H1 (cell line): ENCODE measurements at regions not wholly inside any gene's neighbourhood (a gene's known extent, or its start where the extent isn't known, plus 50 kb on each side); places are given as distances from the start of the nearest gene placed in this dataset.

Source experiments
- CTCF ChIA-PET: fragments of 300-600 bp; sonication (Branson Sonifier 250); formaldehyde crosslinking; loops from one replicate; lab custom pipeline; 2021; ENCODE audit not compliant: partially characterized antibody; lab: Charles Lee
- POLR2A ChIA-PET: fragments of 300-600 bp; sonication (Branson Sonifier 250); formaldehyde crosslinking; loops from one replicate; lab custom pipeline; 2021; ENCODE audit warnings: inconsistent platforms; ENCODE audit not compliant: partially characterized antibody; lab: Charles Lee
- DNase-seq, 2 experiments: peaks; one replicate each; pipeline versions ENCODE4 v3.0.0 to v3.0.0-alpha.2; 2010 to 2022; ENCODE audit warnings: low spot score in 2 of 2, low read depth in 1 of 2, mixed read lengths in 1 of 2
- FAIRE-seq: peaks from 2 replicates; lab custom pipeline; 2011; peaks lifted over from hg19 to GRCh38; lab: Jason Lieb, UNC
- H2AFZ ChIP-seq: 2 replicates; pipeline ENCODE4 v1.8.1; 2012; ENCODE audit warnings: low read length, inconsistent platforms
- H2AK5ac ChIP-seq: 2 replicates; pipeline ENCODE4 v1.6.1; 2013; ENCODE audit warnings: low read depth, low read length
- H2BK120ac ChIP-seq: replicated peaks from 2 replicates; pipeline ENCODE3; 2013; ENCODE audit warnings: low read depth, low read length, inconsistent platforms
- H2BK12ac ChIP-seq: 2 replicates; pipeline ENCODE4 v1.6.1; 2013; ENCODE audit warnings: low read depth, low read length
- H2BK15ac ChIP-seq: 2 replicates; pipeline ENCODE4 v1.6.1; 2013; ENCODE audit warnings: low read length
- H2BK20ac ChIP-seq: 2 replicates; pipeline ENCODE4 v1.6.1; 2013; ENCODE audit warnings: low read length
- H2BK5ac ChIP-seq: 2 replicates; pipeline ENCODE4 v1.6.1; 2013; ENCODE audit warnings: low read depth, low read length
- H3K14ac ChIP-seq: 2 replicates; pipeline ENCODE4 v1.6.1; 2013; ENCODE audit warnings: inconsistent platforms; ENCODE audit not compliant: insufficient read length
- H3K18ac ChIP-seq: 2 replicates; pipeline ENCODE4 v1.6.1; 2013; ENCODE audit warnings: low read length; ENCODE audit errors: extremely low read depth
- H3K23ac ChIP-seq: 2 replicates; pipeline ENCODE4 v1.6.1; 2013; ENCODE audit warnings: inconsistent platforms; ENCODE audit not compliant: insufficient read length
- H3K23me2 ChIP-seq: 2 replicates; pipeline ENCODE4 v1.6.1; 2013; ENCODE audit warnings: low read depth, low read length
- H3K27ac ChIP-seq: 2 replicates; pipeline ENCODE4 v1.6.1; 2011; ENCODE audit warnings: low read depth, low read length, inconsistent platforms
- H3K27me3 ChIP-seq, 4 experiments: replicated peaks in 1 of 4; 1 replicate in 1 of 4; 2 replicates in 3 of 4; pipeline versions ENCODE4 v1.6.1 to v1.8.1; 2011 to 2013; ENCODE audit warnings: low read length in 3 of 4, mild to moderate bottlenecking in 3 of 4, inconsistent platforms in 2 of 4, mixed read lengths in 2 of 4, moderate library complexity in 1 of 4; ENCODE audit not compliant: control insufficient read depth in 3 of 4, insufficient read depth in 3 of 4; ENCODE audit errors: extremely low read depth in 1 of 4
- H3K36me3 ChIP-seq, 4 experiments: 2 replicates each; pipeline versions ENCODE4 v1.6.1 to v1.8.1; 2011 to 2013; ENCODE audit warnings: mild to moderate bottlenecking in 4 of 4, low read length in 3 of 4, moderate library complexity in 2 of 4, control low read depth in 1 of 4, inconsistent platforms in 1 of 4; ENCODE audit not compliant: insufficient read depth in 4 of 4, control insufficient read depth in 2 of 4
- H3K4ac ChIP-seq: replicated peaks from 2 replicates; pipeline ENCODE3; 2013; ENCODE audit warnings: low read length, low read depth, mixed read lengths, inconsistent platforms; ENCODE audit not compliant: insufficient read length
- H3K4me1 ChIP-seq, 4 experiments: replicated peaks in 1 of 4; 1 replicate in 1 of 4; 2 replicates in 3 of 4; pipeline versions ENCODE4 v1.6.1 to v1.8.1; 2011 to 2013; ENCODE audit warnings: low read length in 3 of 4, inconsistent platforms in 2 of 4, mixed read lengths in 1 of 4; ENCODE audit not compliant: insufficient read depth in 4 of 4, control insufficient read depth in 3 of 4
- H3K4me2 ChIP-seq, 2 experiments: 2 replicates each; pipeline versions ENCODE4 v1.6.1 to v1.8.1; 2011 to 2013; ENCODE audit warnings: low read depth in 2 of 2, low read length in 2 of 2, control low read depth in 1 of 2, inconsistent platforms in 1 of 2, mild to moderate bottlenecking in 1 of 2; ENCODE audit not compliant: insufficient read depth in 1 of 2
- H3K4me3 ChIP-seq, 4 experiments: fragments of 200-600, 300-600 bp in 1 of 4; sonication (generic), shearing (Covaris generic), sonication (Bioruptor Twin) in 1 of 4; 2 replicates each; pipeline versions ENCODE4 v1.5.1 to v1.8.1; 2011 to 2016; ENCODE audit warnings: low read length in 4 of 4, low read depth in 3 of 4, control low read depth in 2 of 4, inconsistent platforms in 2 of 4, mild to moderate bottlenecking in 2 of 4, mixed read lengths in 1 of 4, moderate library complexity in 1 of 4; ENCODE audit not compliant: insufficient read depth in 2 of 4; ENCODE audit errors: extremely low read depth in 1 of 4
- H3K56ac ChIP-seq: replicated peaks from 2 replicates; pipeline ENCODE3; 2013; ENCODE audit warnings: low read depth, mild to moderate bottlenecking, mixed read lengths, low read length, inconsistent platforms; ENCODE audit not compliant: insufficient read length
- H3K79me1 ChIP-seq: 2 replicates; pipeline ENCODE4 v1.6.1; 2013; ENCODE audit warnings: low read depth, low read length, control low read depth
- H3K79me2 ChIP-seq, 2 experiments: 2 replicates each; pipeline versions ENCODE4 v1.6.1 to v1.8.1; 2012 to 2013; ENCODE audit warnings: low read length in 2 of 2, mild to moderate bottlenecking in 2 of 2, inconsistent platforms in 1 of 2; ENCODE audit not compliant: insufficient read depth in 2 of 2, control insufficient read depth in 1 of 2
- H3K9ac ChIP-seq, 4 experiments: replicated peaks in 1 of 4; 1 replicate in 1 of 4; 2 replicates in 3 of 4; pipeline versions ENCODE4 v1.6.1 to v1.8.1; 2011 to 2013; ENCODE audit warnings: low read depth in 3 of 4, low read length in 3 of 4, control low read depth in 2 of 4, mild to moderate bottlenecking in 2 of 4, moderate library complexity in 2 of 4, inconsistent platforms in 1 of 4; ENCODE audit errors: extremely low read depth in 1 of 4
- H3K9me3 ChIP-seq, 2 experiments: 2 replicates each; pipeline versions ENCODE4 v1.6.1 to v1.8.1; 2012 to 2013; ENCODE audit warnings: mild to moderate bottlenecking in 2 of 2, moderate library complexity in 2 of 2, control low read depth in 1 of 2, inconsistent platforms in 1 of 2, low read depth in 1 of 2, low read length in 1 of 2, mixed read lengths in 1 of 2; ENCODE audit not compliant: insufficient read depth in 2 of 2
- H4K20me1 ChIP-seq, 2 experiments: replicated peaks in 1 of 2; 2 replicates each; pipeline versions ENCODE3 to v1.8.1; 2011 to 2013; ENCODE audit warnings: inconsistent platforms in 2 of 2, low read length in 2 of 2, mild to moderate bottlenecking in 1 of 2; ENCODE audit not compliant: insufficient read depth in 2 of 2, control insufficient read depth in 1 of 2
- H4K5ac ChIP-seq: 2 replicates; pipeline ENCODE4 v1.6.1; 2013; ENCODE audit warnings: low read length, low read depth, mixed read lengths, inconsistent platforms; ENCODE audit not compliant: insufficient read length
- H4K8ac ChIP-seq: 2 replicates; pipeline ENCODE4 v1.8.0; 2013; ENCODE audit warnings: mild to moderate bottlenecking, moderate library complexity, low read length, inconsistent platforms; ENCODE audit not compliant: insufficient read depth; ENCODE audit errors: extremely low read depth
- H4K91ac ChIP-seq: replicated peaks from 2 replicates; pipeline ENCODE3; 2013; ENCODE audit warnings: low read length, mixed read lengths, inconsistent platforms; ENCODE audit not compliant: insufficient read length
- BRCA1 ChIP-seq: IDR thresholded peaks from 2 replicates; pipeline ENCODE4 v1.6.1; 2012; ENCODE audit warnings: low read depth, low read length, improper control_type of control experiment
- CHD2 ChIP-seq: IDR thresholded peaks from 2 replicates; pipeline ENCODE4 v1.6.1; 2012; ENCODE audit warnings: low read length, improper control_type of control experiment
- GTF2F1 ChIP-seq: IDR thresholded peaks from 2 replicates; pipeline ENCODE4 v1.6.1; 2012; ENCODE audit warnings: low read depth, low read length, improper control_type of control experiment, borderline replicate concordance
- KDM1A ChIP-seq: fragments of 200-600, 300-600 bp; sonication (generic); IDR thresholded peaks from 2 replicates; pipeline ENCODE4 v1.7.1; 2016; ENCODE audit warnings: mild to moderate bottlenecking, low read length, borderline replicate concordance
- SAP30 ChIP-seq: fragments of 300-600 bp; sonication (generic); IDR thresholded peaks from 2 replicates; pipeline ENCODE4 v1.7.1; 2012; ENCODE audit warnings: low read length, moderate library complexity, mild to moderate bottlenecking, inconsistent platforms; ENCODE audit not compliant: insufficient read depth, insufficient replicate concordance
- SIN3A ChIP-seq, 2 experiments: IDR thresholded peaks in 1 of 2; conservative IDR thresholded peaks in 1 of 2; 2 replicates each; pipeline ENCODE4 v1.6.1; 2011 to 2012; ENCODE audit warnings: low read length in 2 of 2, improper control_type of control experiment in 1 of 2, low read depth in 1 of 2, mild to moderate bottlenecking in 1 of 2
- SIRT6 ChIP-seq: IDR thresholded peaks from one replicate; pipeline ENCODE4 v1.7.1; 2012; ENCODE audit warnings: low read length, inconsistent platforms
- SP2 ChIP-seq: IDR thresholded peaks from 2 replicates; pipeline ENCODE4 v1.6.1; 2012; ENCODE audit warnings: mild to moderate bottlenecking, low read length, inconsistent platforms
- SP4 ChIP-seq: IDR thresholded peaks from 2 replicates; pipeline ENCODE4 v1.6.1; 2012; ENCODE audit warnings: low read length, inconsistent platforms
- TAF7 ChIP-seq: optimal IDR thresholded peaks from 2 replicates; pipeline ENCODE3; 2011; ENCODE audit warnings: low read depth, mild to moderate bottlenecking, inconsistent platforms, low read length, moderate library complexity, borderline replicate concordance
- WGBS, 2 experiments: shearing (Covaris generic) in 1 of 2; methylation state at CpG; one replicate each; pipeline versions ENCODE4 v1.1.6 to v1.1.7; 2013 to 2015; ENCODE audit warnings: low lambda C conversion rate in 2 of 2, mixed read lengths in 2 of 2, inconsistent platforms in 1 of 2, low coverage in 1 of 2, missing lambda C conversion rate in 1 of 2; ENCODE audit not compliant: insufficient replicate concordance in 2 of 2, insufficient coverage in 1 of 2, insufficient read length in 1 of 2; ENCODE audit errors: extremely low coverage in 1 of 2, missing lambda C conversion rate in 1 of 2; 5-methylcytosine and 5-hydroxymethylcytosine counted together
- TF ChIP-seq, protein P1 (sequence below): IDR thresholded peaks from 2 replicates; pipeline ENCODE4 v1.6.1; 2011; ENCODE audit warnings: low read length, improper control_type of control experiment

GRCh38 chr7:138398857-138399256 lies 61.2 kb upstream of the TRIM24 start:
- H3K27me3 ChIP-seq = no peaks in the 10 kb centered on the region
- no peak overlapping the region for H3K18ac ChIP-seq
- H2BK20ac ChIP-seq = no peak overlapping the region
- ChIA-PET CTCF (interaction anchor here (0.7 kb wide), 1 partner anchor 170 kb away, joined by 3 read pairs; no protein-coding TSS in a partner anchor), POLR2A (no interaction called here)
- no peaks in the 10 kb centered on the region for H4K20me1 ChIP-seq
- H2BK120ac ChIP-seq = no peak overlapping the region
- DNase-seq (no peak), FAIRE-seq (no peak)
- H3K4me2 ChIP-seq = no peak overlapping the region
- H4K5ac ChIP-seq = no peak overlapping the region
- H3K9ac ChIP-seq = no peak overlapping the region
- H2AK5ac ChIP-seq = no peak overlapping the region
- H3K4me3 ChIP-seq = no peak overlapping the region
- 80% methylated on average over 1 of the region's 1 CpG; no CpG with 5 or more reads in 1 of the 2 experiments for WGBS, 2 experiments
- H2BK15ac ChIP-seq = no peak overlapping the region
- H3K79me1 ChIP-seq = no peaks in the 10 kb centered on the region
- TF ChIP-seq TAF7 = no peak
- TF ChIP-seq SIN3A (conservative IDR thresholded peaks at IDR 0.05 in 1 of 2, IDR thresholded peaks at IDR 0.05 in 1 of 2; ENCODE audit: low read depth in 1 of 2, low read length in 2 of 2) = no peak
- TF ChIP-seq SP4 = no peak
- no peak for TF ChIP-seq GTF2F1
- no peak for TF ChIP-seq BRCA1
- TF ChIP-seq SIRT6 = no peak
- no peak for TF ChIP-seq SAP30
- no peak for TF ChIP-seq KDM1A
- TF ChIP-seq CHD2 = no peak
- TF ChIP-seq, protein P1, sequence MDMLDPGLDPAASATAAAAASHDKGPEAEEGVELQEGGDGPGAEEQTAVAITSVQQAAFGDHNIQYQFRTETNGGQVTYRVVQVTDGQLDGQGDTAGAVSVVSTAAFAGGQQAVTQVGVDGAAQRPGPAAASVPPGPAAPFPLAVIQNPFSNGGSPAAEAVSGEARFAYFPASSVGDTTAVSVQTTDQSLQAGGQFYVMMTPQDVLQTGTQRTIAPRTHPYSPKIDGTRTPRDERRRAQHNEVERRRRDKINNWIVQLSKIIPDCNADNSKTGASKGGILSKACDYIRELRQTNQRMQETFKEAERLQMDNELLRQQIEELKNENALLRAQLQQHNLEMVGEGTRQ = no peak
- TF ChIP-seq SP2 = no peak
- no peak overlapping the region for H3K56ac ChIP-seq
- H2AFZ ChIP-seq = no peak overlapping the region
- no peaks in the 10 kb centered on the region for H3K36me3 ChIP-seq
- no peak overlapping the region for H2BK5ac ChIP-seq
- H3K79me2 ChIP-seq = no peaks in the 10 kb centered on the region
- H3K27ac ChIP-seq = no peak overlapping the region
- no peaks in the 10 kb centered on the region for H3K23me2 ChIP-seq
- no peak overlapping the region for H4K91ac ChIP-seq
- no peak overlapping the region for H3K14ac ChIP-seq
- H4K8ac ChIP-seq = no peak overlapping the region
- H2BK12ac ChIP-seq = no peak overlapping the region
- H3K23ac ChIP-seq = no peak overlapping the region
- no peaks in the 10 kb centered on the region for H3K9me3 ChIP-seq
- H3K4me1 ChIP-seq = peaks cover 0 to 5% (median 0%) of the 10 kb centered on the region in 4 experiments; a peak in 2 of 7 replicates
- no peak overlapping the region for H3K4ac ChIP-seq
